OCI-M2 (cell line): ENCODE measurements at regions not wholly inside any gene's neighbourhood (a gene's known extent, or its start where the extent isn't known, plus 50 kb on each side); places are given as distances from the start of the nearest gene placed in this dataset.

Source experiments
- DNase-seq: peaks from one replicate; lab custom pipeline; 2025; ENCODE audit not compliant: unreplicated experiment; lab: John Stamatoyannopoulos, UW

DNA sequence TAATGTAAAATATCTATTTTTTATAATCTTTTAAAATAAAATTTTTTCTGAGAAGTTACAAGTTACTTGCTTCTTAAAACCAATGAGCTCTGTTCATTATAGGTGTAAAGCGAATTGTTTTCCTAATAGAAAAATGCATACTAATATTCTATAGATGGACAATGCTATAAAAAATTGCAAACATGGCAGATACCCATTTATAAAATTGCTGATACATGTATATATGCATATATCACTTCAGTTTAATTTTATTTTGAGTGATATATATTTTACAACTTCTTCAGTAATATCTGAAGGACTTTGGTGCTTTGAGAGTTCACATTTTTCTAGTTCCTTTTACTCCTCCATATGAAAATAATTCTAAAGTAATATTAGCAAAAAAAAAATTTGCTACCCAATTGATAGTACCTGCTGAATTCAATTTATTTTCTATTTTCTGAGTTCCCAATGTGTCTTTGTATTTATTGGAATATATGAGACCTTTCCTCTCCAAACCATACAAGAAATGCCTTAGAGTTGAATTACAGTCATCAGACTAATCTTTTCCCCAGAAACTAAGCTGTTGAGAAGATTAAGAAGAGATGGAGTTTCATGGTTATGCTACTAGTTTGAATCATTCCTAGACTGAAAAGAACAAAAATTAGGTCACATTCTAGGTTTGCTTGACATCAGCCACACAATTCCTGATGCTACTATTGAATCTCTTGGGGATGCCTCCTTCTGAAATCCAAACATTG lies 1937.5 kb upstream of the SEL1L start:
- no peak for DNase-seq

DNA sequence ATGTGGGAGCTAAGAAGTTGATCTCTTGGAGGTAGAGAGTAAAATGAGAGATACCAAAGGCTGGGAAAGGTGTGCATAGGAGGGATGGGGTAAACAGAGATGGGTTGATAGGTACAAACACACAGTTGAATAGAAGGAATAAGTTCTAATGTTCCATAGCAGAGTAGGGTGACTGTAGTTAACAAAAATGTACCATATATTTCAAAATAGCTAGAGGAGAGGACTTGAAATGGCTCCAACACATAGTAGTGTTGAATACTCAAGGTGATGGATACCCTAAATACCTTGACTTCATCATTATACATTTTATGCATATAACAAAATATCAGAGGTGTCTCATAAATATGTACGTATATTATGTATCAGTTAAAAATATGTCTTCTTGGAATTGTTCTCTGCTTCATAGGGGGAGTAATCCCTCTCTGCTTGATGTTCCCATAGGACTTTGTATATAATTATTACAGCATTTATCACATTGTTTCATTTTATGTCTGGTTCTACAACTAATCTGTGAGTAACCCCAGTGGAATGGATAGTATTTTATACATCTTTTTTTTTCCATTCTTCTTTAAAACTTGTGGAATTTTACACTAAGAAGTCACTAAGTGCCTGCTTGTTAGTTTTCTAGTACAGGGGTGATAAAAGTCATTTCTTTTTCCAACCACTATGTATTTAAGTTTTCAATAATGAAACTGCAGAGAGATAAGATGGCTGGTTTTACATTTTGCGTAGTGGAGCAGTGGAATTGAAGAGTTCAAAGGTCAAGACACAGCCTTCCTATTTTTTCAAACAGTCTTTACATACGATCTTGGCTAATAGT lies 1940.0 kb upstream of the SEL1L start:
- DNase-seq: no peak

DNA sequence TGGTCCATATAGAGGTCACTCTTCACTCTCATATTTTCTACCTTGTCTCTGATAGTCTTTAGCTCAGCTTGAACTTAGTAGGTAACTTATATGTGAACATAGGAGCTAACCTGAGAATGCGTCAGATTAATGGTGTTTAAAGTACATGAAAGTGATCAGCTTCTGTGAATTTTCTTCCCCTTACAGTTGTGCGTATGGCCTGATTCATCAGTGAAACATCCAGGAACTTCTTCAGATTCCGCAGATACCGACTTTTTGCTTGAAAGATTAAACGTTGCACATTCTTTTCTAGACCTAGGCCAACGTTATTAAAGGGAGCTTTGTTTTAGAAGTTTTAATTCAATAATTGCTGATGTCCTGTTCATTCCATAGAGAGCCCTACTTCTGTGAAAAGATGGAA lies 1945.1 kb upstream of the SEL1L start:
- DNase-seq: no peak

DNA sequence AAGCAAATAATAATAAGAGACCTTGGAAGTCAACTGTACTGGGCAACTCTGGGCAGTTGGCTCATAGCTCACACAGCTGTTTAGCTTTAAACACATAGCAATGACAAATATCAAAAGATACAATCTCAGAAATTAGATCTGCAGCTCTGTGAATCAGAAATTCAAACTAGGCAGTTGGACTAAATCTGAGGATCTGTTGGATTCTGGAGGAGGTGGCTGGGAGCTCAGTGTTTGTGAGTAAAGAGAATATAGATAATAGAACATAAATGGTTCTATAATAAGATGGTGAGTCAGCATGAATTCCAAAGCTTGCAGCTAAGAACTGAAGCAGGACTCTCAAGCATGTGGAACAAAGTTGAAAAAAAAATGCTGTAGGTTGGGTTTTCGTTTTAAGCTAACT lies 1949.4 kb upstream of the SEL1L start:
- no peak for DNase-seq

DNA sequence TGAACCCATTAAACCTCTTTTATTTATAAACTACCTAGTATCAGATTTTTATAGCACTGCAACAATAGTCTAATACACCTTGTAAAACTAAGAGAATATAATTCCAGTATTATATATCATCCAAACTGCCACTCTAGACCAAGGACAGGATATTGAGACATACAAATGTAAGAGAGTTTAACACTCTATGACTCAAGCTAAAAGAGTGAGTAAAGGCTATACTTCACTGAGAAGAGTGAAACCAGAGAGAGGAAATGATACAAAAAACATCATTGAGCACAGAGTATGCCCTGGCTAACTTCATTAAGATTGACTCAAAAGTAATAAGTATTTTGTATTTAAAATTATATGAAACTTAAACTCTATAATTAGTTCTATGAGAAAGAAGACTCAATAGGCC lies 1951.9 kb upstream of the SEL1L start:
- DNase-seq: no peak

DNA sequence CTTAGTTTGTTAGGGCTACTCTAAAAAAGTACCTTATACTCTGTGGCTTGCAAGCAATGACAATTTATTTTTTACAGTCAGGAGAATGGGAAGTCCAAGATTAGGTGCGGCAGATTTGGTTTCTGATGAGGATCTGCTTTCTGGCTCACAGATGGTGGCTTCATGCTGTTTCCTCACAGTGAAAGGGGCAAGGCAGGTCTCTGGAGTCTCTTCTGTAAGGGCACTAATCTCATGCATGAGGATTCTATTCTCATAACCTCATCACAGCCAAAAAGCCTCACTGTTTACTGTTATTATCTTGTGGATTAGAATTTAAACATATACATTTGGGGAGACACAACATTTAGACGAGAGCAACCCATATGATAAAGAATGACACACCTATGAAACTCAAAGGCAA lies 1957.4 kb upstream of the SEL1L start:
- DNase-seq: no peak

DNA sequence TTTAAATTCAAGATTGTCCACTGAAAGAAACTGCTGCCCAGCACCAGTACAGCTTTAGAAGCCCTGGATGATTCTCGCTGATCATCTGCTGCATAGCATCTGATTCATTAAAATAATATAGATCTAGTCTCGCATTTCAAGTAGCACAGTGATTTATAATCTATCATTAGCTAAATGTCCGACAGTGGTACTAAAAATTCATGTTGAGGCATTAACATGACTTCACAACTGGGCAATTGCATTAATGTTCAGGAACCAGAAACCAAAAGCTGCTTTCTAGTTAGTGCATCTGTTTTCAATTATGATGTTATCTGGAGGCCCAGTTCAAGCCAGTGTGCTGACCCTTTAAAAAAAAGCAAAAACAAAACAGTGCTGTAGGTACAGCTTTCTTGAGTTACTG lies 1987.2 kb upstream of the SEL1L start:
- no peak for DNase-seq

DNA sequence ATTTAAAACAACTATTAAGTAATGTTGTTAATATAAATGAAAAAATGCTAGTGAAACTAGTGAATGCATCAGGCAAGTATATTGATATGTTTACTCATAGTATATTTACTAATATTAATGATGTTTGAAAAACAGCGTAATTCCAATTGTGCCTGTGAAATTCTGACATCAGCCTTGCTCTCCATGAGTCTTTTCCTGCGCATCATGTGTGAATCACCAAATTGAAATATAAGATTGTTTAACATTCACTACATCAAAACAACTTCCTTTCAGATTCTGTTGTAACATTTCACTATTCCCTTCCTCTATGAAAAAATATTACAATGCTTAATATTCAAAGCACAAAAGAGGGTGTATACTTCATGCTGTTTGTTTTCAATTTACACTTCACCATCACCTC lies 1995.9 kb upstream of the SEL1L start:
- DNase-seq: no peak

DNA sequence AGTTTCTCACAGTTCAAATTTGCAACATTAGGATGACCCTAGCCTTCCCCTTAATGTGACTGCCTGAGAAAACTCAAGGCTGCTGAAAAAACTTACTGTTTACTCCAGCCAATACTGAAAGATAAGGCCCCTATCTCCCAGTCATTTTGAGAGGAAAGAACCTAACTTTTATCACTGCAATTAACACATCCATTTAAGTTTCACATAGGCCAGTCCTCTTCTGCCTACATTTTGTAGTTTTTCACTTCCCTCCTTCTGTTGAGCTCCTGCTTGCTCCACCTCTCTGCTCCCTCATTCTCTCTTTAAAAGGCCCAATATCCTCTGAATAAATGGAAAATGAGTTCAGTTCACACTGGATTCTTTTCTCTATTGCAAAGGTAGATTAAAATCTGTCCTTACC lies 1996.2 kb upstream of the FLRT2 start:
- no peak for DNase-seq

DNA sequence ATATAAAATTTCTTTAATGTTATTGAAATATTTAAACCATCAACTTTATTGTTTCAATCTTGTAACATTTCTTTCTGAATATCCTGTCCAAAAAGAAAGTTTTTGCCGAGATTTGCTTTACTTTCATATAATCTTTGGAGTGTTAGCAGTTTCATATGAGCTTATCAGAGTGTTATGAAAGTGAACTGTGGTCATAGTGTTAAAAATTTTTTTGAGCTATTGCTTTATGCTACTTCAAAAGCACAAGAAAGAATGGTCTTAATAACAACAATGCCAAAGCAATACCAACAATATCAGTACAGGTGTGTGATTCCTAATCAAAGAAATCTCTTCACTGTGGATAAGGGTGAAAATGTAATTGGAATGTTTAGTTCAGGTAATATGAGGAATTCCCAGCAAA lies 1994.9 kb upstream of the FLRT2 start:
- no peak for DNase-seq

DNA sequence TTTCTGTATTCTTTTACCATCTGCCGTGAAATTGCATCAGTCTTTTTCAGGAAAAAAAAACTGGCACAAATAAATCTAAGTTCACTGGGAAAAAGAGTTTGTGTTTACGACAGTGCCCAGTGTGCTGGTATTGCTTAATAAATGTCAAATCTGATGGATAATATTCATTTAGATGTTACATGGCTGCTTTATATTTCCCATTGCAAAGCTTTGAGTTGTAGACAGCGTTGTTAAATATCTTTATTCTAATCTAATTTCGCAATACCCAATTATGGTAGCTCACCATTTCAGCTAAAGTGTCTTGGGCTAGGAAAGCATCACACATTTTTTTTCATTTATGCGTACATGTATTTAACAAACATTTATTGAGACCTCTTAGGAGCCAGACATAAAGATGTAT lies 1994.5 kb upstream of the FLRT2 start:
- no peak for DNase-seq

DNA sequence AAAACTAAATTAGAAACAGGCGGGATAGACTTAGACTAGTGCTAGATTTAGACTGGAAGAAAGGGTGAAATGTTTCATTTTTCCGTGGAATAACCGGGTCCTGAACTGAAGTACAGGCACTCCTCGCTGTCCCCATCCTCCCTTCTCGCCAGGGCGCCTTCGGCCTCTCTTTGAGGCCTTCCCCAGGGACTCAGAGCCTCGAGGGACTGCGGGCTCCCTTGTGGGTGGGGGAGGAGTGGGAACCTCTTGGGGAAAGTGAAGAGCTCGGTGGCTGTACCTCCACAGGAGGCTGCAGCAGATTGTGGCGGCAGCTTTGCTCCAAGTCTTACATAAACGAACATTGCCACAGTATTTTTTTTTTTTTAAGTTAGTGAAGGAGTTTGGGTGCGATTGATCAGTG lies 1988.8 kb upstream of the FLRT2 start:
- DNase-seq: no peak

DNA sequence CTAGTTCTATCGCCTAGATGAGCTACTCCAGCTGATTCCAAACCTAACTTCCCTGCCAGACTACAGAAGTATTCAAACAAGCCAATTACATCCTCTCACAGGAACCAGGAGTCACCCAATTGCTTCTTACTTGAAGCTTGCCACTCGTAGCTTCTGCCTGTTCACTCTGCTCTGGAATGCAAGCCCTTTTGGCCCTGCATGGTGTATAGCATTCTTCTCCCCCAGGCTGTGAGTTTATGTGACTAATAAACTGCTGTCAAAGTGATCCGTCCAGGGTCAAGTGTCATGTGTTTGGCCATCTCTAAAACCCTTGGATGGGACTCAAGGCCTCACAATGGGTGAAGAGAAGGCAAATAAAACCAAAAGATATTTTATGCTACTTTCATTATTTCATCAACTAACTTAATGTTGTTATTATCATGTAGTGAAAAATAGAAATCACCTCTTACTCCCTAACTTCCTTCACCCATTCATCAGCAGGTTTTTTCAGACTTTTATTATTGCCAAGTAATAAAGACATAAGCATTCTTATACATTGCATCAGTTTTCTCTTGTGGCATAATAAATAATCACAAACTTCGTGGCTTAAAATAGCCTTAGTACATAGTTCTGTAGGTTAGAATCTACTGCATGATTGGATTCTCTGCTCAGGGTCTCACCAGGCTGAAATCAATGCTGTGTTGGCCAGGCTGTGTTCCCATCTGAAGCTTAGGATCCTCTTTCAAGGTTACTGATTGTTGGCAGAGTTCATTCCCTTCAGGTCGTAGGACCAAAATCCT lies 1981.7 kb upstream of the FLRT2 start:
- no peak for DNase-seq

DNA sequence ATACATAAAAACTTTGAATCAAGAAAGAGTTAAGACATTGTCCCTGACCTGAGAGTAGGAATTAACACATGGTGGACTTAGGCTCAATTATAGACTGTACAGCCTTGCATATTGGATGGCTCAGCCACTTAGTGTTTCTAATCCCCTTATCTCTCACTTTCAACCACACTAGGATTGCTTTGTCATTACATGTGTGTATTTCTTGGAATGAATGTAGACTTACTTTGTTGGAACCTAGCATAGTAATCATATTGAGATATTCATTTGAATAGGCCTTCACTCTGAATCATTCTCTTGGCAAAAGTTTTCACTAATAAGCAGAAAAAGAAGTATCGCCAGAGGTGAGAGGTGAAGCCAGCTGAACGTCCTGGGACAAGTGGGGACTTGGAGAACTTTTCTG lies 1973.9 kb upstream of the FLRT2 start:
- DNase-seq: no peak

DNA sequence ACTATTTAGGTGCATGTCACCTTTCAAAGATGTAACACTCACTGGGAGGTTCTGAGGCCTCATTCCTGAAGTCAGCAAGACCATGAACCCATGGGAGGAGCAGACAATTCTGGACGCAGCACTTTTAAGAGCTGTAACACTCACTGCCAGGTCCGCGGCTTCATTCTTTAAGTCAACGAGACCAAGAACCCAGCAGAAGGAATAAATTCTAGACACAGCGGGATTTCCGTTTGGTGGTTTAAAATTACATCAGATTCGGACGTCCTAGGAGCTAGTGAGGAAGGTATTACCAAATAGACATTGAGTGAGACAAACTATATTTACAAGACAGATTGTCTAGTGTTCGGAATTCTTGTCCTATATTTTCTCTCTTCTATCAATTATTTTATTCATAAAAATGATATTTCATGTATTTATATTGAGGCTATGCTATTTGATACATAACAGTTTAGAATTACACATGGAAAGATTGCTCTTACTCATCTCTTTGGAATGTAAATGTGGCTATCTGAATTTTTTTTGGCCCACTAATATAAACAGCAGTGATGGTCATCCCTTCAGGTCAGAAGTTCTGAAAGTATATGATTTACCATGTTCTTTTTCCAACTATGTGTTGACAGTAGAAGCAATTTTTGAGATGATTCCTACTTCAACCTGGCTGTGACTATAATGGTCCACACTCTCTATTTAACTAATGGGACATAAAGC lies 1973.0 kb upstream of the FLRT2 start:
- no peak for DNase-seq

DNA sequence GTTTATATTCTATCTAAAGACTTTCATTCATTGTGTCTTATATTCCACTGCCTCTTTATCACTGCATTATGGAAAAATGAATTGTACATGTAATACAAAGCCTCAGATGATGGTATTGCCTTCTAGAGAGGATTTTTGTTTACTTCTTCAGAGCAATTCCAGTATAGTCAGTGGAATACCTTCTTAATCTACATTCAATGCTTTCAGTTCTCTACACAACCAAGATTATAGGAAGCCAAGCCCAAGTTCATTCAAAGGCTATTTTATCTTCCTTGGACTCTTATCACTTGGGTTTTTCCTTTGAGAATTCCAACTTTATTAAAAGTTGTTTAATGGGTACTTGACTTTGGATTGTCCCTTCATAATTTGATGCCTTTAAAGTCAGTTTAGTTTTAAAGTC lies 1971.0 kb upstream of the FLRT2 start:
- no peak for DNase-seq

DNA sequence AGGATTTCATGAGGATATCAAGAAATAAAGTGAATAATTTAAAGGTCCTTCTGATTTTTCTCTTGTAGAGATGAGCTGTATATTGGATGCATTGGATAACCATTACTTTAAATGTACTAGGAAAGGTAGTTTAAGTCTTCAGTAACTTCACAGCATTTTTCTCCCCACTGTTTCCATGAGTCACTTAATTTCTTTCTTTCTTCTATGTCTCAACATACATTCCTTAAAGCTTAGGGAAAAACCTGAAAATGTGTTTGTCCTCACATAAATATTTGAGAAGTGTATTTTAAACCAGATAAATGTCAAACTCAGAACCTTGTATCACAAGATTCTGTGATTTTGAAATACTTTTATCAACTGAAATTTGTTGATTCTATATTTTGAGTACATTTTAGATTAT lies 1970.2 kb upstream of the FLRT2 start:
- no peak for DNase-seq

DNA sequence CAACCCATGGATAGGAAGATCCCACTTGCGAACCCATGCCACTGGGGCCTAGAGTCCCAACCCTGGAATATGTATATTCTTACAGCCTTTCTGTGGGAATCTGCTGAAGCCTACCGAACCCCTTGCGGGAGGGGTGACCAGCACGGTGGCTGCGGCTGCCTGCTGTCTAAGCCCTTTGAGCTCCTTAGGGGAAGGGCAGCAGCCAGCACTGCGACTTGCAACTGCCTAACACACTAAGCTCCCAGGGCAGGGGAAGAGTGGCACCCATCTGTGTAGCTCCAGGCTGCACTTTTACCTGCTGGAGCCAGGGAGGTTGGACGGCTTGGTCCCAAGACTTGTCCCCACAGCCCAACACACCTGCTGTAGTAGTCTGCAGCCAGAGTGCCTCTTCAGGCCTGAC lies 1968.7 kb upstream of the FLRT2 start:
- DNase-seq: no peak

DNA sequence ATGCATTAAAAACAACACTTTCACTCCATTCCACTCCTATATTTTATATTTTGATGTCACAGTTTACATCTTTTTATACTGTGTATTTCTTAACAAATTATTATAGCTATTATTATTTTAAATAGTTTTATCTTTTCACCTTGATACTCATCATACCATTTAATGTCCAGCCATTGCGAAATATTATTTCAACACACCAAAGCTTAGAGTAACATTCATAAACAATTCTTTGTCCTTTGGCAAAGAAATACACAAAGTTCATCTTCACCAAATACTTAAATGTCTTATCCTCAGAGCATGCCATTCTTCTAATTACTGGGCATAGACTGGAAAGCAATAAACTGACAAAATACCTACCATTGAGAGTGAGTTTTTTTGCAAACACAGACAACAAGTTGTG lies 1963.4 kb upstream of the FLRT2 start:
- no peak for DNase-seq

DNA sequence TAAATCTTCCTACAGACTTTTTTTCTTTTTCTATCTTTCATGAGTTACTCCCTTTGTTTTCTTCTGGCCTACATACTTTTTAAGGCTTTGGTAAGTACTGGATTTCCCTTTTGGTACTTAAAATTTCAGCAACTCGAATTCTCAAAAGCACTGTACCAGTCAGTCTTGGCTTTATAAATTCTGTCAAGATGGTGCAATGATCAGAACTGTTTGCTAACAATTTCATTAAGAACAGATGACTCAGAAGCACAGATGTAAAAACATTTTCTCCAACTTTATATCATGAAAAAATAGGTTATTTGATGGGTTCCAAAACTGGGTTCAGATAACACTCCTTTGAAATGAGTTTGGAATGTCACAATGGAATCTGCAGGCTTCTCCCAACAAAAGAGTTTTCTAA lies 1961.8 kb upstream of the FLRT2 start:
- DNase-seq: no peak

DNA sequence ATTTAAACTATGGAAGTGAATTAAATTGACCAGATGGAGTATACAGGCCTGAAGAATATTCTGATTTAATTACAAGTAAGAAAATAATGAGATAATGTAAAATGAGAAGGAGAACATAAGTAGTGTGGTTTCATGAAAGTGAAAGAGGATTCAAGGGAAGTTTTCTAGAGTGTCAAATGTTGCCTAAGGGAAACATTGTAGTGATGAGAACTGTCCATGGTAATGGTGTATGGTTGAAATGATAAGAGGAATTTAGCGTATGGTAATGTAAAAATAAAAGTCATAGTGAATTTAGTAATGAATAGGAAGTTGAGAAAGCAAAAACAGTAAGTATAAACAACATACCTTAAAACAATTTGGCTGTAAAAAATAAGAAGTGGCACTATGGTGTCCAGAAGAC lies 1954.6 kb upstream of the FLRT2 start:
- DNase-seq: no peak
